Endothelial cell of umbilical vein (primary cell): ENCODE measurements at regions not wholly inside any gene's neighbourhood (a gene's known extent, or its start where the extent isn't known, plus 50 kb on each side); places are given as distances from the start of the nearest gene placed in this dataset.

Source experiments
- BruUV-seq: library from RNA; stranded (reverse); fragments of 400-500 nt; replicated peaks from 2 replicates; lab custom pipeline; 2021; lab: Mats Ljungman, UMichigan
- CTCF ChIA-PET: fragments of 300-600, 350-600 bp; sonication (Branson Sonifier 250); formaldehyde crosslinking; loops from one replicate; lab custom pipeline; 2021; ENCODE audit warnings: antibody characterized with exemption, inconsistent platforms; lab: Charles Lee
- POLR2A ChIA-PET: fragments of 300-600, 350-600 bp; sonication (Branson Sonifier 250); formaldehyde crosslinking; loops from one replicate; lab custom pipeline; 2021; ENCODE audit warnings: antibody characterized with exemption, inconsistent platforms; lab: Charles Lee
- DNase-seq: peaks from one replicate; pipeline ENCODE4 v3.0.0-alpha.2; 2011; ENCODE audit warnings: low read depth, low spot score
- FAIRE-seq: peaks from 2 replicates; lab custom pipeline; 2011; peaks lifted over from hg19 to GRCh38; lab: Jason Lieb, UNC
- H2AFZ ChIP-seq: 2 replicates; pipeline ENCODE4 v1.6.0; 2012; ENCODE audit warnings: low read depth, low read length, control low read depth, inconsistent platforms
- H3K27ac ChIP-seq: 2 replicates; pipeline ENCODE4 v1.5.1; 2011; ENCODE audit warnings: low read depth, mild to moderate bottlenecking, control low read depth, low read length, moderate library complexity; ENCODE audit not compliant: insufficient read depth
- H3K27me3 ChIP-seq, 2 experiments: 2 replicates each; pipeline versions ENCODE4 v1.6.0 to v1.6.1; 2011; ENCODE audit warnings: low read length in 2 of 2, mixed read lengths in 1 of 2; ENCODE audit not compliant: control insufficient read depth in 2 of 2, insufficient read depth in 2 of 2
- H3K36me3 ChIP-seq, 2 experiments: 2 replicates in 1 of 2; 3 replicates in 1 of 2; pipeline ENCODE4 v1.5.1; 2011; ENCODE audit warnings: low read length in 2 of 2, mild to moderate bottlenecking in 1 of 2, moderate library complexity in 1 of 2; ENCODE audit not compliant: control insufficient read depth in 2 of 2, insufficient read depth in 2 of 2; ENCODE audit errors: extremely low read depth in 1 of 2
- H3K4me1 ChIP-seq: 3 replicates; pipeline ENCODE4 v1.5.1; 2011; ENCODE audit warnings: mild to moderate bottlenecking, low read length; ENCODE audit not compliant: control insufficient read depth, insufficient read depth; ENCODE audit errors: extremely low read depth
- H3K4me2 ChIP-seq: 2 replicates; pipeline ENCODE4 v1.6.1; 2011; ENCODE audit warnings: low read length, control low read depth, mixed read lengths; ENCODE audit not compliant: insufficient read depth
- H3K4me3 ChIP-seq, 3 experiments: fragments of 200-600 bp in 1 of 3; sonication (generic), shearing (Covaris generic) in 1 of 3; replicated peaks in 1 of 3; 2 replicates each; pipeline ENCODE4 v1.5.1; 2011 to 2016; ENCODE audit warnings: control low read depth in 3 of 3, low read length in 3 of 3, mild to moderate bottlenecking in 2 of 3, inconsistent platforms in 1 of 3, low read depth in 1 of 3, moderate library complexity in 1 of 3; ENCODE audit not compliant: insufficient read depth in 1 of 3
- H3K79me2 ChIP-seq: 2 replicates; pipeline ENCODE4 v1.6.0; 2012; ENCODE audit warnings: low read length, inconsistent platforms; ENCODE audit not compliant: control insufficient read depth, insufficient read depth
- H3K9ac ChIP-seq: replicated peaks from 2 replicates; pipeline ENCODE3; 2011; ENCODE audit warnings: low read length, control low read depth; ENCODE audit not compliant: insufficient read depth; ENCODE audit errors: extremely low read depth
- H3K9me1 ChIP-seq: replicated peaks from 3 replicates; pipeline ENCODE4 v1.6.0; 2011; ENCODE audit warnings: mild to moderate bottlenecking, low read length; ENCODE audit not compliant: control insufficient read depth, insufficient read depth; ENCODE audit errors: extremely low read depth
- H3K9me3 ChIP-seq: replicated peaks from 2 replicates; pipeline ENCODE4 v1.5.1; 2012; ENCODE audit warnings: low read length, inconsistent platforms; ENCODE audit not compliant: control insufficient read depth, insufficient read depth
- H4K20me1 ChIP-seq: replicated peaks from 2 replicates; pipeline ENCODE3; 2011; ENCODE audit warnings: mild to moderate bottlenecking, low read length; ENCODE audit not compliant: control insufficient read depth, insufficient read depth; ENCODE audit errors: extremely low read depth
- CTCF ChIP-seq, 2 donors: IDR thresholded peaks; 1 replicate in 1 of 2; 2 replicates in 1 of 2; pipeline ENCODE4 v1.5.1; 2011; ENCODE audit warnings: low read length in 2 of 2, mild to moderate bottlenecking in 2 of 2, moderate library complexity in 2 of 2, control low read depth in 1 of 2, inconsistent platforms in 1 of 2, low read depth in 1 of 2; ENCODE audit not compliant: insufficient read depth in 1 of 2; ENCODE audit errors: extremely low read depth in 1 of 2
- FOS ChIP-seq: IDR thresholded peaks from 2 replicates; pipeline ENCODE4 v1.6.1; 2011; ENCODE audit warnings: mild to moderate bottlenecking, low read length, moderate library complexity, borderline replicate concordance; ENCODE audit not compliant: insufficient read depth
- GATA2 ChIP-seq: IDR thresholded peaks from 2 replicates; pipeline ENCODE4 v1.7.0; 2011; ENCODE audit warnings: low read depth, mild to moderate bottlenecking, moderate library complexity, mixed read lengths, low read length; ENCODE audit not compliant: insufficient read length, insufficient read depth
- JUN ChIP-seq: IDR thresholded peaks from 2 replicates; pipeline ENCODE4 v1.6.1; 2011; ENCODE audit warnings: borderline replicate concordance, low read depth; ENCODE audit not compliant: insufficient read length, insufficient read depth
- POLR2A ChIP-seq: IDR thresholded peaks from 2 replicates; pipeline ENCODE4 v1.6.1; 2012; ENCODE audit warnings: low read depth, mild to moderate bottlenecking, control low read depth, low read length
- POLR2AphosphoS5 ChIP-seq: IDR thresholded peaks from 2 replicates; pipeline ENCODE4 v1.6.1; 2012; ENCODE audit warnings: low read depth, mild to moderate bottlenecking, control low read depth, low read length, moderate library complexity; ENCODE audit not compliant: insufficient read depth
- dilution Hi-C: fragments of 300-500 bp; cut with MboI; formaldehyde crosslinking; loops from one replicate; pipeline ENCODE4 v1.15.0; 2019; ENCODE audit warnings: low sequenced_read_pairs; ENCODE audit not compliant: extremely low pct_ligation_motif_present
- intact Hi-C: fragments of 100-400 bp; cut with micrococcal nuclease; formaldehyde crosslinking; loops from one replicate; pipeline ENCODE4 v1.10.0; 2022

- Histone ChIP-seq H3K79me2 (no peaks in the 10 kb centered on the region), H3K4me2 (peak overlapping the region; percentile 33), H3K9me1 (no peaks in the 10 kb centered on the region), H4K20me1 (no peaks in the 10 kb centered on the region), H3K27ac (peak overlapping the region; percentile 54), H3K9me3 (no peaks in the 10 kb centered on the region), H2AFZ (peak overlapping the region; percentile 35), H3K4me1 (peaks cover 24% of the 10 kb centered on the region), H3K9ac (peak overlapping the region; percentile 21), H3K36me3 (no peaks in the 10 kb centered on the region), H3K27me3 (no peaks in the 10 kb centered on the region), H3K4me3 (no peak overlapping the region)
- FAIRE-seq (peak; percentile 96), DNase-seq (peak; percentile 96)
- BruUV-seq: no TSS peak
- TF ChIP-seq POLR2A: no peak
- no peak for TF ChIP-seq CTCF (IDR thresholded peaks at IDR 0.05; ENCODE audit: extremely low read depth in 1 of 2, insufficient read depth in 1 of 2, low read depth in 1 of 2, low read length in 2 of 2)
- peak; percentile 68 for TF ChIP-seq FOS
- peak; percentile 88 for TF ChIP-seq GATA2
- peak; percentile 68 for TF ChIP-seq JUN
- peak; percentile 63 for TF ChIP-seq POLR2AphosphoS5
- dilution Hi-C loops (no loop called here), intact Hi-C loops (loop anchor here (1.0 to 5.0 kb wide), 7 partner anchors 14 to 505 kb away; a partner anchor contains a TSS)
- CTCF ChIA-PET: interaction anchor here (0.8 to 2.2 kb wide), 8 partner anchors 12 to 500 kb away, joined by 3 to 14 read pairs (median 4); partner anchors contain the start of gene ACKR3
- POLR2A ChIA-PET: no interaction called here
Observed at GRCh38 chr2:237012577-237013267, 73.0 kb upstream of the COPS8 start.
